ENCODE measurements at regions not wholly inside any gene's neighbourhood (a gene's known extent, or its start where the extent isn't known, plus 50 kb on each side); places are given as distances from the start of the nearest gene placed in this dataset.

GRCh38 chr16:86367291-86368072 lies 142.8 kb upstream of the FOXF1 start:
- DNase-seq (ENCODE audit: low spot score): no peak

GRCh38 chr16:86368261-86368660 lies 142.1 kb upstream of the FOXF1 start:
- DNase-seq (ENCODE audit: low spot score): no peak

- DNase-seq (ENCODE audit: low spot score): no peak
Measured at GRCh38 chr16:86370062-86370461, 140.3 kb upstream of the FOXF1 start.

- no peak for DNase-seq (ENCODE audit: low spot score)
Measured at GRCh38 chr16:86371083-86371803, 139.1 kb upstream of the FOXF1 start.

- no peak for DNase-seq (ENCODE audit: low spot score)
Measured at GRCh38 chr16:86372193-86372592, 138.1 kb upstream of the FOXF1 start.

GRCh38 chr16:86373276-86373901 lies 136.9 kb upstream of the FOXF1 start:
- no peak for DNase-seq (ENCODE audit: low spot score)

GRCh38 chr16:86374603-86375130 lies 135.7 kb upstream of the FOXF1 start:
- no peak for DNase-seq (ENCODE audit: low spot score)

GRCh38 chr16:86375364-86375763 lies 135.0 kb upstream of the FOXF1 start:
- DNase-seq (ENCODE audit: low spot score): no peak

- DNase-seq (ENCODE audit: low spot score): no peak
Measured at GRCh38 chr16:86375851-86376250, 134.5 kb upstream of the FOXF1 start.

GRCh38 chr16:86376837-86377236 lies 133.5 kb upstream of the FOXF1 start:
- no peak for DNase-seq (ENCODE audit: low spot score)

GRCh38 chr16:86377251-86378022 lies 132.9 kb upstream of the FOXF1 start:
- no peak for DNase-seq (ENCODE audit: low spot score)

- no peak for DNase-seq (ENCODE audit: low spot score)
Measured at GRCh38 chr16:86378128-86378527, 132.2 kb upstream of the FOXF1 start.

- no peak for DNase-seq (ENCODE audit: low spot score)
Measured at GRCh38 chr16:86378831-86379504, 131.4 kb upstream of the FOXF1 start.

- no peak for DNase-seq (ENCODE audit: low spot score)
Measured at GRCh38 chr16:86379505-86379846, 130.9 kb upstream of the FOXF1 start.

GRCh38 chr16:86380030-86380429 lies 130.3 kb upstream of the FOXF1 start:
- DNase-seq (ENCODE audit: low spot score): no peak

- DNase-seq (ENCODE audit: low spot score): no peak
Measured at GRCh38 chr16:86381491-86381890, 128.8 kb upstream of the FOXF1 start.

- DNase-seq (ENCODE audit: low spot score): no peak
Measured at GRCh38 chr16:86382067-86382773, 128.1 kb upstream of the FOXF1 start.

GRCh38 chr16:86382774-86383407 lies 127.4 kb upstream of the FOXF1 start:
- DNase-seq (ENCODE audit: low spot score): no peak

- DNase-seq (ENCODE audit: low spot score): no peak
Measured at GRCh38 chr16:86383488-86384262, 126.7 kb upstream of the FOXF1 start.

GRCh38 chr16:86384263-86384649 lies 126.1 kb upstream of the FOXF1 start:
- DNase-seq (ENCODE audit: low spot score): no peak
